Glomerular visceral epithelial cell (primary cell): ENCODE measurements at regions not wholly inside any gene's neighbourhood (a gene's known extent, or its start where the extent isn't known, plus 50 kb on each side); places are given as distances from the start of the nearest gene placed in this dataset.

Experiments
- DNase-seq: peaks from one replicate; pipeline ENCODE4 v3.0.0-alpha.2; 2016; ENCODE audit errors: extremely low spot score

- no peak for DNase-seq
Measured at GRCh38 chr14:96727980-96728717, 69.0 kb upstream of the VRK1 start.

- no peak for DNase-seq
Measured at GRCh38 chr14:96729889-96730288, 67.3 kb upstream of the VRK1 start.

GRCh38 chr14:96730386-96730785, 66.8 kb upstream of the VRK1 start:
- no peak for DNase-seq

GRCh38 chr14:96734076-96734622, 63.0 kb upstream of the VRK1 start:
- DNase-seq: no peak

GRCh38 chr14:96735526-96735925, 61.7 kb upstream of the VRK1 start:
- no peak for DNase-seq

DNA sequence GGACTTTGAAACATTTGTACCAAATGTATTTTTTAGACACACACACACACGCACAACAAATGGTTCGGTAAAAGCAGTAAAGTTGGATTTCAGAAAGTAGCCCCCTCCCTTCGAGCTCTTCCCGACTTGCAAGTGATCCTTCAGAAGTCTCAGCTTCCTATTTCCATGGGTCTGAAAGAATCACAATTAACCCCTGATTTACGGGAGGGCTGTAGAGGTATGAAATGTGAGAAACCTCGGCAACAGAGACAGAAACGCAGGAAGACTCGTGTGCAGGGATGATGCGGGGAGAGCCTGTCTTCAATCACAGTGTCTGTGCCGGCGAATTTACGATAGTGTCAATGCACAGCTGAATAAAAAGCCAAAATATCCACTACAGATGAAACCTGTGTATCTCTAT, 60.7 kb upstream of the VRK1 start:
- no peak for DNase-seq

DNA sequence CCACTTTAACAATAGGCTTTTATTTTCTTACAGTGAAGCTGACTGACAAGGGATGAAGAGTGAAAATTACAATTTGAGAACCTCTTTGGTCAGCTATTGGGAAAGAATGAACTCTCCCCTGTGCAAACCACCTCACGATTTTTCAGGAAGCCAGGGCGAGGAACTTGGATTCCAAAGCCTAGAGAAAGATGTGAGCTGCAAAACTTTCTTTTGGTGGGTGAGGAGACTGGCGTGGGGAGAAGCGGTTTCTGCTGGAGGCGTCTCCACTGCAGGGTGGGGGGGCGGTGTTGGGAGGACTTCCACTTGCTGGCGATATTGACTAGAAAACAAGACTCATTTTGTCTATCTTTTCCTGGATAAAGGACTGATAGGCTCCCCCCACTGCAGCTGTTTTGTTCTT, 59.3 kb upstream of the VRK1 start:
- DNase-seq: no peak

DNA sequence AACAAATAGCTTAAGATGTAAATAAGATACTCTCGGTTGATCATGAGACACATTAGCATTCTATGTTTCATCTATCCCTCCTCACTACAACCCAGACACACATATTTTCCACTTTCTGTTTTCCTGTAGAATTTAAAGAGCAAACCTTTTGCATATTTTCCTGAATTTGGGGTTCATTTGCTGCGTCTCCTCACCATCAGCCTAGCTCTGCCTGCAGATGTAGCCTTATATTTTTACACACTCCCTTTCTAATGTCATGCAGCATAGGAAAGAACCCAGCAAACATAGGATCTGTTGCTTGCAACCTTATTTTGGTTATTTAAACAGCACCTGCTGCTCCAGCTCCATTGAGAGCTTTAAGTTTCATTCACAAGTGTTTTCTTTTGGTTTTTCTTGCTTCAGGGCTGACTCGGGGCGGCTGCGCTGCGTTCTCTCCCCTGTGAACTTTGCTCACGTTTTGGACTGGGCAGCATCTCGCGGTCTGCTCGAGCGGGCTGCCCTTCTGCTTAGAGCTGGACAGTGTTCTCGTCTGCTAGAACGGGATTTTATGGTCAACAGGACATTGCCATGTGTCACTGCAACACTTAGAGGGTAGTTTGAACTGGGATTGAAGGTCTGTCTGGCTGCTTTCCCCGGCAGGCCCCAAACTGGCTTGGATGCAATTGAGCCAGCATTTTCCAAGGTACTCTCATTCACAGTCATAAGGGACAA, 57.8 kb upstream of the VRK1 start:
- DNase-seq: no peak

DNA sequence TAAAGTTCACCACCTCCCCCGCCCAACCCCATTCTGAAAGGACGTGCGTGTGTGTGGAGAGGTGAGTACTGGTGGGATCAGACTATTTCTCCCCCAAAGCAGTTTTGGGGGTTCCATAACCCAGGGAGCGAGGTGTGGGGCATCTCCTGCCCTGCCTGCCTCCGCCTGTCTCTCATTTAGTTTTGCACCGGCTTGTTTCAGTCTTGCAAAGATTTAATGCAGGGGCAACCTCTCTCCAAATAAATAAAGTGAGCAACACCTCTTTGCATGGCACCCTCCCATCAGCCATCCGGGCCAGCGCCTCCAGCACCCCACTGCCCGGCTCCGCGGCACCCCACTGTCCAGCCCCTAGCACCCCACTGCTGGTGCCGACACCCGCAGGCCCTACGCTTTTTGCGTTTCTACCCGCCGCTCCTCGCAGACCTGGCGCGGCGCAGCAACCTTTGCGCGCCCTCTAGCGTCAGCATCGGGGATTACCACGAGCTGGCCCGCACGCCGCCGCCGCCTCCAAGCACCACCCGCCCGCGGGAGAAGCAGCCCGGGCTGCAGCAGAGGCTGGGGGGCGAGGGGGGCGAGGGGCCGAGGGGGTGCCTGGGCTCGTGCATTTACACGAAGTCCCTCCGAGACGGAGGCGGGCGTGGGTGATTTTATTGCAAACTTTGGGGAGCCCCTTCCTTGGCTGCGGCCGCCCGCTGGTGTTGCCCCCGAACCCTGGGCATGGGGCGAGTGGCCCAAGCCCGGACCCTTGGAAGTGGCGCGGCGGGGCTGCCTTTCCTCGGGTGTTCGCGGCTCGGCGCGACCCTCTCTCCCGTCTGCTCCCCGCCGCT, 55.8 kb upstream of the VRK1 start:
- peak; percentile 48 for DNase-seq

DNA sequence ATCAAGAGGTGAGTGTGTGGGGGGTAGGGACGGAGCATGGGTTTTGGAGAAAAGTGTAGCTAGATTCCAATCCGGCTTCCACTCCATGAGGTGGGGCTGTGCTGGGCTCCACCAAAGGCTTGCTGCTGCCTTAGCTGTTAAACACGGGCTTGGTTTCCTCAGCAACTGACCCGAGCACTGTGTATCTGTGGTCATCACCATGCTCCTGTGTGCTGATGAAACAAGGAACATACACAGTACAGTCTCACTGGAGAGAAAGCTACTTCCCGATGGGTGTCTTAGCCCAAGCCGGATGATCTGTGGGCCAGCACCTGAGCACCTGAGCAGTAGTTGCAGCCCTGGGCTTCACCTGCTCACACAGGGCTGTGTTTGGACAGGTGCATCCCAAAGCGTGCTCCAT, 52.9 kb upstream of the VRK1 start:
- DNase-seq: no peak

GRCh38 chr14:96745500-96746051, 51.6 kb upstream of the VRK1 start:
- DNase-seq: no peak

DNA sequence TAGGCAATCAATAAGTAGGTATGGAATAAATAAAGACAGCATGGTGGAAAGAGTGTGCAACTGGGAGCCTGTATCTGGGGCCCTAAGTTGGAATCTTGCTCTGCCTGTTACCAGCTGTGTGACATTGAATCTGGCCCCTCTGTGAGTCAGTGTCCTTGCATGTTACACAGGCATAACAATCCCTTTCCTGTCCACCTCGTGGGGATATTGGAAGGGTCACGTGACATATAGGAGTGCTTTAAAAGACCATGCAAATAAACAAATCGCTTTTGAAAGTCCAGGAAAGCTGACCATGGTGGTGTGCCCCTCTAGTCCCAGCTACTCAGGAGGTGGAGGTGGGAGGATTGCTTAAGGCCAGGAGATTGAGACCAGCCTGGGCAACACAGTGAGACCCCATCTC, 51.1 kb upstream of the VRK1 start:
- DNase-seq: no peak

GRCh38 chr14:96747006-96747405, 50.2 kb upstream of the VRK1 start:
- no peak for DNase-seq
